Stimulated activated memory B cell treated with anti-CD40 and anti-IgM and Interleukin-4, amounts not matched to agents 10 μg/mL and 1 μg/mL and 100 μg/mL, for 72 hours (primary cell): ENCODE measurements at regions not wholly inside any gene's neighbourhood (a gene's known extent, or its start where the extent isn't known, plus 50 kb on each side); places are given as distances from the start of the nearest gene placed in this dataset.
"Not testable (repeated sequence)": the region's sequence is repeated elsewhere in the genome, so short reads cannot be mapped to it uniquely, and the experiment has no call there.

ENCODE experiments used
- ATAC-seq: fragments of 150-1000 bp; cut with Tn5 transposase; 2 replicates; pipeline ENCODE4 v1.10.0; 2021
- H3K27ac Mint-ChIP-seq: one replicate; pipeline ENCODE4 v1.8.0; 2022; ENCODE audit warnings: mild to moderate bottlenecking, mixed read lengths
- H3K27me3 Mint-ChIP-seq: one replicate; pipeline ENCODE4 v1.8.0; 2022; ENCODE audit warnings: mixed read lengths
- H3K36me3 Mint-ChIP-seq: one replicate; pipeline ENCODE4 v1.8.0; 2022; ENCODE audit warnings: mixed read lengths
- H3K4me1 Mint-ChIP-seq: one replicate; pipeline ENCODE4 v1.8.0; 2022; ENCODE audit warnings: mixed read lengths
- H3K4me3 Mint-ChIP-seq: one replicate; pipeline ENCODE4 v1.8.0; 2022; ENCODE audit warnings: mild to moderate bottlenecking, moderate library complexity, mixed read lengths
- H3K9me3 Mint-ChIP-seq: one replicate; pipeline ENCODE4 v1.8.0; 2022; ENCODE audit warnings: mixed read lengths

DNA sequence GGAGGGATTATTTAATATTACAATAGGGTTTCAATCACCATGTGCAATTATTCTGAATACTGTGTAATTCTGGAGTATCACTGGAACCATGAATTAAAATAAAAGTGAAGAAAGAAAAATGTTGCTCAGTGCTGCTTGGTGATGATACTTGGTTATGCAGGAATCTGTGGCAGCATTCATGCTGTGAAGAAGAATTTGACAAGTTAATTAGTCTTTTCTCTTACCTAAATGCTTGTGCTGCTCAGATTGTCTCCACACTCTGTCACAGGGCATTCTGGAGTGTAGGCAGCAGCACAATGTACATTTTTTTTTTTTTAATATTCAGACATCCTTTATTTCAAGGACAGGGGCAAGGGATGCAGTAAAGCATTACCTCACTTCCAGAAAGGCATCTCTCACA lies 749.3 kb upstream of the CADM2 start:
- H3K27ac Mint-ChIP-seq, result no peak overlapping the region
- no peaks in the 10 kb centered on the region for H3K4me1 Mint-ChIP-seq
- no peaks in the 10 kb centered on the region for H3K36me3 Mint-ChIP-seq
- no peaks in the 10 kb centered on the region for H3K27me3 Mint-ChIP-seq
- H3K9me3 Mint-ChIP-seq, result peaks cover 7% of the 10 kb centered on the region
- no peak overlapping the region for H3K4me3 Mint-ChIP-seq
- no peak for ATAC-seq

DNA sequence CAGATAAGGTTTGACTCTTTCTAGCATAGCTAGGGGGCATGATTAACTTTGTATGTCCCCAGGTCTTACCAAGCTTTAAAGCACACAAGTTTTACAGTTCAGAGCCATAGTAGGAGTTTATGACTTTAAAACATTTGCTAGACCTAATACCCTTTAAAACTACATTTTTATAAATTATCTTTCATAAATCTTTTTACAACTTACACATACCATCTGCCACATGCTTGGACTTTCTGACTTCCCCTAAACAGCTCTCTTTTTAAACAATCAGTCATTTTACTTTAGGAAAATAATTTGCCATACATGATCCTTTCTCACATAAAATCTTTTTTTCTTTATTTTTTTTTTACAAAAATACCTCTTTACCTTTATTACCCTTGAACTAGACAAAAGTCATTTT lies 735.3 kb upstream of the CADM2 start:
- H3K36me3 Mint-ChIP-seq, result no peaks in the 10 kb centered on the region
- peaks cover 24% of the 10 kb centered on the region for H3K9me3 Mint-ChIP-seq
- H3K4me1 Mint-ChIP-seq, result no peaks in the 10 kb centered on the region
- H3K27me3 Mint-ChIP-seq, result no peaks in the 10 kb centered on the region
- no peak overlapping the region for H3K27ac Mint-ChIP-seq
- no peak for ATAC-seq
- no peak overlapping the region for H3K4me3 Mint-ChIP-seq

GRCh38 chr3:84224262-84224661 lies 734.5 kb upstream of the CADM2 start:
- peaks cover 24% of the 10 kb centered on the region for H3K9me3 Mint-ChIP-seq
- ATAC-seq, result no peak
- no peak overlapping the region for H3K27ac Mint-ChIP-seq
- no peaks in the 10 kb centered on the region for H3K36me3 Mint-ChIP-seq
- no peak overlapping the region for H3K4me3 Mint-ChIP-seq
- no peaks in the 10 kb centered on the region for H3K27me3 Mint-ChIP-seq
- H3K4me1 Mint-ChIP-seq, result no peaks in the 10 kb centered on the region

DNA sequence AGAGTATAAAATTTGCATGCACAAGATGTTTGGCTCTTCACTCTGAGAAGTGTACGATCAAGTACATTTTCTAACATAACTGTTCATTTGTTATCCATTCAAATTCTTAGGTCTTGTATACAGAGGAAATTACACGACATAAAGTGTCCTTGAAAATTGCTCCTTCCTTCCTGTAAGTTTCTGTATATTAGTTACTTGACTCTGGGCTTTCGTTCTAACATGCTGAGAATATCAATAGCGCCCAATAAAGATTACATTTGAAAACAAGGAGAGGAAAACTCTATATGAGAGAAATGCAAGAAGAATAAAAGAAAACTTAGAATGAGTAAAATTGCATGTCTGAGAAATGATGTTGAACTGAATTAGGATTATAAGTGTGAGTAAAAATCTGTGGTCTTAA lies 722.5 kb upstream of the CADM2 start:
- Mint-ChIP-seq H3K4me3 (no peak overlapping the region), H3K27me3 (no peaks in the 10 kb centered on the region), H3K4me1 (no peaks in the 10 kb centered on the region), H3K36me3 (no peaks in the 10 kb centered on the region), H3K9me3 (peaks cover 6% of the 10 kb centered on the region), H3K27ac (no peak overlapping the region)
- no peak for ATAC-seq

DNA sequence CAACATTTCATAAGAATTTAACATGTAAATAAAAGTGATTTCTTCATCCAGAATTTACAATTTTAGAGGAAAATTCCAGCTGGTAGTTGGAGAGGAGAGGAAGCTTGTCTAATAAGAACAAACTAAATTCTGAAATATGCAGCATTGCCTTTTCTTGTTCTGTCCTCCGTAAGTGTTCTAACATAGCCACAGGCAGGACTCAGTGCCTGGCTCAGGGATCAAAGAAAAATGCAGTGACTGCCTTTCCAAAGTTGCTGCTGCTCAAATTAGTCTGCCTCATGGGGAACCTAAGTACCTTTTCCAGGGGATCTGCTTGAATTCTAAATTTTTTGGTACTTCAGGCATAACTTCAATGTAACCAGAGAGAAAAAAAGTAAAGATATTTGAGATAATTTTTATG lies 713.0 kb upstream of the CADM2 start:
- Mint-ChIP-seq H3K4me1 (no peaks in the 10 kb centered on the region), H3K27ac (no peak overlapping the region), H3K27me3 (no peaks in the 10 kb centered on the region), H3K36me3 (no peaks in the 10 kb centered on the region), H3K9me3 (peaks cover 3% of the 10 kb centered on the region), H3K4me3 (no peak overlapping the region)
- no peak for ATAC-seq

GRCh38 chr3:84260596-84260995 lies 698.2 kb upstream of the CADM2 start:
- no peaks in the 10 kb centered on the region for H3K27me3 Mint-ChIP-seq
- H3K4me1 Mint-ChIP-seq, result no peaks in the 10 kb centered on the region
- H3K36me3 Mint-ChIP-seq, result no peaks in the 10 kb centered on the region
- no peak overlapping the region for H3K27ac Mint-ChIP-seq
- H3K9me3 Mint-ChIP-seq, result peaks cover 9% of the 10 kb centered on the region
- ATAC-seq, result no peak
- H3K4me3 Mint-ChIP-seq, result no peak overlapping the region

DNA sequence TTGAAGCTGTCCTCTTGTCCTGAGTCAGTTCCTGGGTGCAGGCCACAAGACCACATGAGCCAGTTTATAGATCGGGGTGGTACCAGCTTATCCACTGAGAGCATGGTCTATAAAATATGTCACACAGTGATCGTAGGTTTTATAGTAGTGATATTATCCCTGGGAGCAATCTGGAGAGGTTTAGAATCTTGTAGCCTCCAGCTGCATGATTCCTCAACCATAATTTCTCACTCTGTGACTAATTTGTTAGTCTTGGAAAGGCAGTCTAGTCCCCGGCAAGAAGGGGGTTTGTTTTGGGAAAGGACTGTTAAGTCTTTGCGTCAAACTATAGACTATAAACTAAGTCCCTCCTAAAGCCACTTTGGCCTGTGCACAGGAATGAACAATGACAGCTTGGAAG lies 693.0 kb upstream of the CADM2 start:
- H3K27ac Mint-ChIP-seq, result no peak overlapping the region
- H3K4me3 Mint-ChIP-seq, result no peak overlapping the region
- ATAC-seq, result no peak
- H3K4me1 Mint-ChIP-seq, result no peaks in the 10 kb centered on the region
- H3K27me3 Mint-ChIP-seq, result no peaks in the 10 kb centered on the region
- H3K36me3 Mint-ChIP-seq, result no peaks in the 10 kb centered on the region
- peaks cover 12% of the 10 kb centered on the region for H3K9me3 Mint-ChIP-seq

- Mint-ChIP-seq H3K27ac (no peak overlapping the region), H3K4me3 (no peak overlapping the region), H3K9me3 (peaks cover 2% of the 10 kb centered on the region), H3K36me3 (no peaks in the 10 kb centered on the region), H3K4me1 (no peaks in the 10 kb centered on the region), H3K27me3 (no peaks in the 10 kb centered on the region)
- ATAC-seq, result no peak
Measured at GRCh38 chr3:84275532-84275931, 683.3 kb upstream of the CADM2 start.

DNA sequence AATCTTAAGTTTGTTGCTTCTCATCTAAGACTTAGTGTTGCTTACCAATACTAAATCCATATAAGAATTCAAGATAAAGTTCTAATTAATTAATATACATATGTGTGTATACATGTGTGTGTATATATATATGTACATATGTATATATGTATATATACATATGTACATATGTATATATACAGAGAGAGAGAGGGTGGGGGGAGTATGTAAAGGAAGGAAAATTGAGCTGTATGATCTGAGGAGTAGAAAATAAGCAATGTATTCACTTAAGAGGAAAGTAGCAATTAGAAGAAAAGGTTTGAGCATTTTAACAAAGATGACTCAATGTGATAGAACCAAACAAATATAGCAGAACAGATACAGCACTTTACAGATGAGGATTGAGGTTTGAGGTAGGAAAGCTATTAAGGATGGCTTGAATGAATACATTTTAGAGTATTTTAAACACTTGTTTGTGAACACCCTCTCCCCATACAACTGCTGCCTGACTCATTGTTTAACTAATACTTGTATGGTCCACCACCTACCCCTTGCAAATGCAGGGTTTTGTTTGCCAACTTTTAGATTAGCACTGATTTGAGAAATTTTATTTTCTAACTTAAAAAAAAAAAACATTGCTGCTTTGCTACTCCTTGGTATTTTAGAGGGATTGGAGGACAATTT lies 681.1 kb upstream of the CADM2 start:
- Mint-ChIP-seq H3K9me3 (peaks cover 6% of the 10 kb centered on the region), H3K4me3 (no peak overlapping the region), H3K27me3 (no peaks in the 10 kb centered on the region), H3K27ac (no peak overlapping the region), H3K4me1 (no peaks in the 10 kb centered on the region), H3K36me3 (no peaks in the 10 kb centered on the region)
- no peak for ATAC-seq

GRCh38 chr3:84292128-84292527 lies 666.7 kb upstream of the CADM2 start:
- ATAC-seq, result no peak
- no peaks in the 10 kb centered on the region for H3K36me3 Mint-ChIP-seq
- no peaks in the 10 kb centered on the region for H3K9me3 Mint-ChIP-seq
- H3K4me3 Mint-ChIP-seq, result no peak overlapping the region
- no peaks in the 10 kb centered on the region for H3K27me3 Mint-ChIP-seq
- H3K4me1 Mint-ChIP-seq, result no peaks in the 10 kb centered on the region
- H3K27ac Mint-ChIP-seq, result no peak overlapping the region

DNA sequence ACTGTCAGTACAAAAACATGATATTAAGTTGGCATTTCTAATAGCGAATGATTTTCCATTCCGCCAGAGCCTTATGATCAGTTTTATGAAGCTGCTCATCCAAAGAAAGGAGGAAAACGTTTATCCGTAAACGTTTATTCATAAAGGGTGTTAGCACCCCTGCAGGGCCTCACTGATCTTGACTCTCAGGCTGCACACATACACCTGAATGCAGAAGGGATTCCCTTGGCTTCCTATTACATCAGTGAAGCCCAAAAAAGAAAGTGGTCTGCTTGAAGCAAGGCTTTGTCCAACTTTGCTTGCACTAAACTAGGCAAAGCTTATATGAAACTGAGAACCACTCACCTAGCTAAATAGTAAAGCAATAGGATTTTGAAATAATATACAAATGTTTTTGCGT lies 659.5 kb upstream of the CADM2 start:
- H3K36me3 Mint-ChIP-seq, result no peaks in the 10 kb centered on the region
- no peak for ATAC-seq

DNA sequence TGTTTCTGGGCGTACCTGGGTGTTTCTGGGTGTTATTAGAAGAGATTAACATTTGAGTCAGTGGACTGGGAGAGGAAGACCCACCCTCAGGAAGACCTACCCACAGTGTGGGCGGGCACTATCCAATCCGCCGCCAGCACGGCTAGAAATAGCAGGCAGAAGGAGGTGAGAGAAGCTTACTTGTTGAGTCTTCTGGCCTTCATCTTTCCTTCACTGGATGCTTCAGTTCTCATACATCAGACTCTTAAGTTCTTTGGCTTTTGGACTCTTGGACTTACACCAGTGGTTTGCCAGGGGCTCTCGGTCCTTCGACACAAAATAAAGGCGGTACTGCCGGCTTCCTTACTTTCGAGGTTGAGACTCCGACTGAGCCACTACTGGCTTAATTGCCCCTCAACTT lies 654.6 kb upstream of the CADM2 start:
- Mint-ChIP-seq H3K9me3 (no peaks in the 10 kb centered on the region), H3K4me3 (no peak overlapping the region), H3K27me3 (no peaks in the 10 kb centered on the region), H3K4me1 (no peaks in the 10 kb centered on the region), H3K27ac (no peak overlapping the region), H3K36me3 (no peaks in the 10 kb centered on the region)
- ATAC-seq, result no peak

More for the DNA sequence above, 659.5 kb upstream of the CADM2 start:
- no peak overlapping the region for H3K27ac Mint-ChIP-seq
- no peaks in the 10 kb centered on the region for H3K4me1 Mint-ChIP-seq
- peaks cover 3% of the 10 kb centered on the region for H3K9me3 Mint-ChIP-seq
- no peak overlapping the region for H3K4me3 Mint-ChIP-seq
- H3K27me3 Mint-ChIP-seq, result no peaks in the 10 kb centered on the region

DNA sequence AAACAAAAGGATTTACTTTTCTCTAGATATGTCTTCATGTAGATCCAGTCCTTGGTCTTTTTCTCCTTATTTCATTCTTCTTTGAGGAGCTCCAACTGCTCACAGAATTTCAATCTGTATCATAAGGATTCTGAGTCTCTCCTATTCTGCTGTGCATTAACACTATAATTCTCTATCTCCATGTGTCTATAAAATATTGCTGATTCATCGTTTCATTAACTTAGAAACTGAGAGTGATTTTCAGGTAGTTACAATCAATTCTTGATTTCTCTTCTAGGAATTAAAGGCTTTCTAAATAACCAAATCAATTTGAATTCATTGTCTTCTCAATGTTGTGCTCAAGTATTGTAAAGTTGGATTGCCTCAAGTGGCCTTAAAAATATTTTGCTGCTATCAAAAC lies 651.5 kb upstream of the CADM2 start:
- no peaks in the 10 kb centered on the region for H3K9me3 Mint-ChIP-seq

GRCh38 chr3:84308379-84308778 lies 650.4 kb upstream of the CADM2 start:
- H3K4me1 Mint-ChIP-seq, result no peaks in the 10 kb centered on the region
- H3K36me3 Mint-ChIP-seq, result no peaks in the 10 kb centered on the region
- H3K4me3 Mint-ChIP-seq, result no peak overlapping the region
- no peaks in the 10 kb centered on the region for H3K27me3 Mint-ChIP-seq
- no peak overlapping the region for H3K27ac Mint-ChIP-seq
- no peaks in the 10 kb centered on the region for H3K9me3 Mint-ChIP-seq
- no peak for ATAC-seq

More for the DNA sequence above, 651.5 kb upstream of the CADM2 start:
- no peaks in the 10 kb centered on the region for H3K4me1 Mint-ChIP-seq
- H3K27ac Mint-ChIP-seq, result no peak overlapping the region
- no peak overlapping the region for H3K4me3 Mint-ChIP-seq
- no peak for ATAC-seq
- H3K36me3 Mint-ChIP-seq, result no peaks in the 10 kb centered on the region
- H3K27me3 Mint-ChIP-seq, result no peaks in the 10 kb centered on the region

GRCh38 chr3:84318273-84318809 lies 640.4 kb upstream of the CADM2 start:
- no peaks in the 10 kb centered on the region for H3K9me3 Mint-ChIP-seq
- ATAC-seq, result no peak
- H3K27ac Mint-ChIP-seq, result no peak overlapping the region
- H3K27me3 Mint-ChIP-seq, result no peaks in the 10 kb centered on the region
- H3K4me3 Mint-ChIP-seq, result no peak overlapping the region
- H3K36me3 Mint-ChIP-seq, result no peaks in the 10 kb centered on the region
- no peaks in the 10 kb centered on the region for H3K4me1 Mint-ChIP-seq

DNA sequence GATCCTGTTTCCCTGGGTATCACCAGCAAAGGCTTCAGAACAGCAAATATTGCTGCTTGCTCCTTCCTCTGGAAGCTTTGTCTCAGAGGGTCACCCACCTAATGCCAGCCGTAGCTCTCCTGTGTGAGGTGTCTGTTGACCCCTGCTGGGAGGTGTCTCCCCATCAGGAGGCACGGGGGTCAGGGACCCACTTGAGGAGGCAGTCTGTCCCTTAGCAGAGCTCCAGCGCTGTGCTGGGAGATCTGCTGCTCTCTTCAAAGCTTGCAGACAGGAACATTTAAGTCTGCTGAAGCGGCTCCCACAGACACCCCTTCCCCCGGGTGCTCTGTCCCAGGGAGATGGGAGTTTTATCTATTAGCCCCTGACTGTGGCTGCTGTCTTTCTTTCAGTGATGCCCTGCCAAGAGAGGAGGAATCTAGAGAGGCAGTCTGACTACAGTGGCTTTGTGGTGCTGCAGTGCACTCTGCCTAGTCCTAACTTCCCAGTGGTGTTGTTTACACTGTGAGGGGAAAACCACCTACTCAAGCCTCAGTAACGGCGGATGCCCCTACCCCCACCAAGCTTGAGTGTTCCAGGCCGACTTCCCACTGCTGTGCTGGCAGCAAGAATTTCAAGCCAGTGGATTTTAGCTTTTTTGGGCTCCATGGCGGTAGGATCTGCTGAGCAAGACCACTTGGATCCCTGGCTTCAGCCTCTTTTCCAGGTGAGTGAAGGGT lies 593.1 kb upstream of the CADM2 start:
- peaks cover 17% of the 10 kb centered on the region for H3K9me3 Mint-ChIP-seq
- H3K36me3 Mint-ChIP-seq, H3K4me3 Mint-ChIP-seq, H3K27ac Mint-ChIP-seq, H3K27me3 Mint-ChIP-seq, ATAC-seq, H3K4me1 Mint-ChIP-seq: not testable (repeated sequence)
